Gastrocnemius medialis (tissue), 4 donors: ENCODE measurements at regions not wholly inside any gene's neighbourhood (a gene's known extent, or its start where the extent isn't known, plus 50 kb on each side); places are given as distances from the start of the nearest gene placed in this dataset.

Experiments used
- ATAC-seq, 2 donors: fragments of 150-250 bp; one replicate each; pipeline ENCODE4 v1.9.1; 2016
- DNase-seq, 2 donors: peaks; one replicate each; pipeline ENCODE4 v3.0.0-alpha.2; 2019
- H3K27ac ChIP-seq, 4 donors: fragments of 200-600 bp; sonication (generic); 1 replicate in 1 of 4; 2 replicates in 3 of 4; pipeline ENCODE4 v1.5.1; 2016 to 2018; ENCODE audit warnings: mild to moderate bottlenecking in 2 of 4, moderate library complexity in 1 of 4
- H3K27me3 ChIP-seq, 3 donors: fragments of 200-600 bp; sonication (generic) in 2 of 3; 1 replicate in 1 of 3; 2 replicates in 2 of 3; pipeline versions ENCODE4 v1.5.1 to v1.6.0; 2016 to 2019; ENCODE audit warnings: mild to moderate bottlenecking in 1 of 3, moderate library complexity in 1 of 3
- H3K36me3 ChIP-seq, 2 donors: fragments of 200-600 bp; sonication (generic) in 1 of 2; one replicate each; pipeline ENCODE4 v1.5.1; 2017 to 2018
- H3K4me1 ChIP-seq, 2 donors: fragments of 200-600 bp; sonication (generic) in 1 of 2; one replicate each; pipeline ENCODE4 v1.5.1; 2016 to 2017; ENCODE audit warnings: mild to moderate bottlenecking in 2 of 2
- H3K4me3 ChIP-seq, 4 donors: fragments of 200-600 bp; sonication (generic) in 3 of 4; 1 replicate in 1 of 4; 2 replicates in 3 of 4; pipeline ENCODE4 v1.5.1; 2016 to 2019; ENCODE audit warnings: mild to moderate bottlenecking in 2 of 4
- H3K9me3 ChIP-seq, 3 donors: fragments of 200-600 bp; sonication (generic) in 2 of 3; 1 replicate in 1 of 3; 2 replicates in 2 of 3; pipeline ENCODE4 v1.5.1; 2016 to 2019
- CTCF ChIP-seq, 5 experiments: fragments of 450-650 bp in 3 of 5; fragments of 200-600 bp in 2 of 5; sonication (generic) in 2 of 5; IDR thresholded peaks in 4 of 5; conservative IDR thresholded peaks in 1 of 5; 1 replicate in 4 of 5; 2 replicates in 1 of 5; pipeline ENCODE4 v1.5.1; 2016 to 2019; ENCODE audit warnings: antibody characterized with exemption in 5 of 5, mild to moderate bottlenecking in 3 of 5, moderate library complexity in 3 of 5
- POLR2A ChIP-seq, 2 donors: fragments of 450-650 bp; IDR thresholded peaks; one replicate each; pipeline ENCODE4 v1.6.1; 2017; ENCODE audit warnings: antibody characterized with exemption in 2 of 2, mild to moderate bottlenecking in 2 of 2, moderate library complexity in 2 of 2
- in situ Hi-C, 4 donors: fragments of 200-750 bp; cut with MboI; loops; one replicate each; pipeline versions ENCODE4 v1.15.0 to v1.8.0; 2017; ENCODE audit warnings: low sequenced_read_pairs in 4 of 4
- intact Hi-C: fragments of 100-400 bp; cut with DNase I; formaldehyde crosslinking; loops from one replicate; pipeline ENCODE4 v1.15.1; 2023; ENCODE audit warnings: low total_unique reads

- H3K27me3 ChIP-seq = no peaks in the 10 kb centered on the region
- H3K27ac ChIP-seq = no peak overlapping the region
- no peaks in the 10 kb centered on the region for H3K9me3 ChIP-seq
- no peak overlapping the region for H3K4me3 ChIP-seq
- no peaks in the 10 kb centered on the region for H3K36me3 ChIP-seq
- in situ Hi-C loops = no loop called here
- intact Hi-C loops = no loop called here
- no peak for TF ChIP-seq CTCF (IDR thresholded peaks at IDR 0.05 in 4 of 5, conservative IDR thresholded peaks at IDR 0.05 in 1 of 5)
- TF ChIP-seq POLR2A (IDR thresholded peaks at IDR 0.05) = no peak
- no peak for DNase-seq
- no peak for ATAC-seq
- no peaks in the 10 kb centered on the region for H3K4me1 ChIP-seq
Observed at GRCh38 chr14:83780321-83780720, 1749.6 kb upstream of the FLRT2 start.

GRCh38 chr14:83798421-83798820 is 1731.5 kb upstream of the FLRT2 start:
- intact Hi-C loops (no loop called here), in situ Hi-C loops (no loop called here)
- no peaks in the 10 kb centered on the region for H3K27me3 ChIP-seq
- TF ChIP-seq CTCF (IDR thresholded peaks at IDR 0.05 in 4 of 5, conservative IDR thresholded peaks at IDR 0.05 in 1 of 5) = no peak
- TF ChIP-seq POLR2A (IDR thresholded peaks at IDR 0.05) = no peak
- DNase-seq (no peak), ATAC-seq (no peak)
- no peak overlapping the region for H3K27ac ChIP-seq
- H3K9me3 ChIP-seq = no peaks in the 10 kb centered on the region
- no peaks in the 10 kb centered on the region for H3K4me1 ChIP-seq
- H3K36me3 ChIP-seq = no peaks in the 10 kb centered on the region
- H3K4me3 ChIP-seq = no peak overlapping the region

- no peak overlapping the region for H3K4me3 ChIP-seq
- no peak for ATAC-seq
- no peak overlapping the region for H3K27ac ChIP-seq
- intact Hi-C loops (no loop called here), in situ Hi-C loops (no loop called here)
- no peaks in the 10 kb centered on the region for H3K27me3 ChIP-seq
- DNase-seq = no peak
- H3K36me3 ChIP-seq = no peaks in the 10 kb centered on the region
- H3K9me3 ChIP-seq = no peaks in the 10 kb centered on the region
- TF ChIP-seq CTCF (IDR thresholded peaks at IDR 0.05 in 4 of 5, conservative IDR thresholded peaks at IDR 0.05 in 1 of 5) (no peak), POLR2A (IDR thresholded peaks at IDR 0.05) (no peak)
- H3K4me1 ChIP-seq = no peaks in the 10 kb centered on the region
Observed at GRCh38 chr14:83799233-83799632, 1730.7 kb upstream of the FLRT2 start.

- Histone ChIP-seq H3K4me3 (no peak overlapping the region), H3K9me3 (no peaks in the 10 kb centered on the region), H3K36me3 (no peaks in the 10 kb centered on the region), H3K4me1 (no peaks in the 10 kb centered on the region), H3K27ac (no peak overlapping the region), H3K27me3 (no peaks in the 10 kb centered on the region)
- ATAC-seq = no peak
- no peak for DNase-seq
- intact Hi-C loops (no loop called here), in situ Hi-C loops (no loop called here)
- no peak for TF ChIP-seq CTCF (IDR thresholded peaks at IDR 0.05 in 4 of 5, conservative IDR thresholded peaks at IDR 0.05 in 1 of 5)
- no peak for TF ChIP-seq POLR2A (IDR thresholded peaks at IDR 0.05)
Observed at GRCh38 chr14:83814896-83815295, 1715.0 kb upstream of the FLRT2 start.

GRCh38 chr14:83816761-83817160 is 1713.2 kb upstream of the FLRT2 start:
- intact Hi-C loops = no loop called here

More at GRCh38 chr14:83816761-83817160, 1713.2 kb upstream of the FLRT2 start:
- Histone ChIP-seq H3K36me3 (no peaks in the 10 kb centered on the region), H3K4me3 (no peak overlapping the region), H3K27me3 (no peaks in the 10 kb centered on the region), H3K27ac (no peak overlapping the region), H3K9me3 (no peaks in the 10 kb centered on the region), H3K4me1 (no peaks in the 10 kb centered on the region)
- DNase-seq (no peak), ATAC-seq (no peak)
- TF ChIP-seq CTCF (IDR thresholded peaks at IDR 0.05 in 4 of 5, conservative IDR thresholded peaks at IDR 0.05 in 1 of 5) (no peak), POLR2A (IDR thresholded peaks at IDR 0.05) (no peak)
- in situ Hi-C loops = no loop called here
